HepG2 (cell line): ENCODE measurements at regions not wholly inside any gene's neighbourhood (a gene's known extent, or its start where the extent isn't known, plus 50 kb on each side); places are given as distances from the start of the nearest gene placed in this dataset.

Source experiments
- ATAC-seq: fragments of 200-7000 bp; cut with Tn5 transposase; 3 replicates; pipeline ENCODE4 v1.9.1; 2020; ENCODE audit warnings: mild to moderate bottlenecking, moderate library complexity
- BruUV-seq: library from RNA; stranded (reverse); fragments of 400-500 nt; replicated peaks from 2 replicates; lab custom pipeline; 2021; lab: Mats Ljungman, UMichigan
- CTCF ChIA-PET: fragments of 300-600 bp; formaldehyde crosslinking; extraction: SDS; loops from one replicate; lab custom pipeline; 2021; ENCODE audit warnings: low total read pairs, inconsistent platforms, low intra/inter-chr PET ratio; lab: Yijun Ruan, JAX
- POLR2A ChIA-PET: fragments of 350-600 bp; sonication (Branson Sonifier 250); formaldehyde crosslinking; loops from one replicate; lab custom pipeline; 2020; ENCODE audit warnings: antibody characterized with exemption, inconsistent platforms; lab: Yijun Ruan, JAX
- DNase-seq: peaks from one replicate; pipeline ENCODE4 v3.0.0-alpha.2; 2015; ENCODE audit warnings: low spot score
- FAIRE-seq: peaks from 3 replicates; lab custom pipeline; 2011; peaks lifted over from hg19 to GRCh38; lab: Jason Lieb, UNC
- H2AFZ ChIP-seq: one replicate; pipeline ENCODE4 v1.6.1; 2011; ENCODE audit warnings: low read length, inconsistent platforms
- H3K27ac ChIP-seq: fragments of 300-600 bp; 3 replicates; pipeline ENCODE4 v1.8.0; 2011; ENCODE audit warnings: mixed run types, mild to moderate bottlenecking, mixed read lengths, low read length, inconsistent platforms; ENCODE audit not compliant: insufficient read depth; ENCODE audit errors: extremely low read length
- H3K27me3 ChIP-seq, 2 experiments: fragments of 200-600 bp in 1 of 2; 2 replicates in 1 of 2; 3 replicates in 1 of 2; pipeline versions ENCODE4 v1.6.0 to v1.8.0; 2011; ENCODE audit warnings: low read length in 2 of 2, mild to moderate bottlenecking in 2 of 2, moderate library complexity in 2 of 2, inconsistent platforms in 1 of 2; ENCODE audit not compliant: insufficient read depth in 2 of 2, control insufficient read depth in 1 of 2
- H3K36me3 ChIP-seq, 2 experiments: fragments of 200-600 bp in 1 of 2; replicated peaks in 1 of 2; 2 replicates in 1 of 2; 3 replicates in 1 of 2; pipeline versions ENCODE4 v1.5.1 to v1.8.0; 2011; ENCODE audit warnings: low read length in 2 of 2, inconsistent platforms in 1 of 2; ENCODE audit not compliant: insufficient read depth in 2 of 2, control insufficient read depth in 1 of 2
- H3K4me1 ChIP-seq: 2 replicates; pipeline ENCODE4 v1.5.1; 2012; ENCODE audit warnings: low read length, inconsistent platforms; ENCODE audit not compliant: insufficient read depth
- H3K4me2 ChIP-seq: 2 replicates; pipeline ENCODE4 v1.6.0; 2011; ENCODE audit warnings: low read depth, low read length, inconsistent platforms
- H3K4me3 ChIP-seq, 3 experiments: fragments of 200-600 bp in 1 of 3; sonication (generic), shearing (Covaris generic) in 1 of 3; replicated peaks in 1 of 3; 2 replicates each; pipeline ENCODE4 v1.5.1; 2011 to 2016; ENCODE audit warnings: low read length in 3 of 3, inconsistent platforms in 2 of 3, low read depth in 2 of 3, mild to moderate bottlenecking in 2 of 3, control low read depth in 1 of 3, mixed read lengths in 1 of 3; ENCODE audit not compliant: insufficient read depth in 1 of 3
- H3K79me2 ChIP-seq: one replicate; pipeline ENCODE4 v1.6.1; 2011; ENCODE audit warnings: low read length, inconsistent platforms; ENCODE audit not compliant: insufficient read depth
- H3K9ac ChIP-seq: 2 replicates; pipeline ENCODE4 v1.6.0; 2011; ENCODE audit warnings: mild to moderate bottlenecking, low read depth, low read length, inconsistent platforms; ENCODE audit not compliant: insufficient read depth
- H3K9me3 ChIP-seq: 2 replicates; pipeline ENCODE4 v1.5.1; 2012; ENCODE audit warnings: mild to moderate bottlenecking, low read length
- H4K20me1 ChIP-seq: 2 replicates; pipeline ENCODE4 v1.6.0; 2011; ENCODE audit warnings: inconsistent platforms, mild to moderate bottlenecking, low read length, moderate library complexity; ENCODE audit not compliant: insufficient read depth
- ATF6 ChIP-seq: sonication (generic); formaldehyde crosslinking; conservative IDR thresholded peaks from 2 replicates; pipeline ENCODE4 v1.4.0; 2020; ENCODE audit warnings: missing genetic modification reagents
- DPF2 ChIP-seq: sonication (generic); formaldehyde crosslinking; IDR thresholded peaks from 2 replicates; pipeline ENCODE4 v1.4.0; 2020; ENCODE audit warnings: mild to moderate bottlenecking, low read depth, missing genetic modification reagents, borderline replicate concordance
- HOXA5 ChIP-seq: sonication (generic); formaldehyde crosslinking; IDR thresholded peaks from 2 replicates; pipeline ENCODE4 v1.4.0; 2020; ENCODE audit warnings: missing genetic modification reagents
- MAF1 ChIP-seq: sonication (generic); formaldehyde crosslinking; IDR thresholded peaks from 2 replicates; pipeline ENCODE4 v1.5.0; 2020; ENCODE audit warnings: missing genetic modification reagents, borderline replicate concordance
- PITX1 ChIP-seq: sonication (generic); formaldehyde crosslinking; IDR thresholded peaks from 2 replicates; pipeline ENCODE4 v1.5.1; 2020; ENCODE audit warnings: mild to moderate bottlenecking, missing genetic modification reagents
- SNRNP70 ChIP-seq: fragments of 200-400 bp; formaldehyde crosslinking; IDR thresholded peaks from 2 replicates; pipeline ENCODE4 v1.6.1; 2017; ENCODE audit warnings: mild to moderate bottlenecking, low read depth, low read length, moderate library complexity
- TBP ChIP-seq: sonication (generic); formaldehyde crosslinking; IDR thresholded peaks from 2 replicates; pipeline ENCODE4 v1.5.0; 2020; ENCODE audit warnings: missing genetic modification reagents
- TP53 ChIP-seq: sonication (generic); formaldehyde crosslinking; conservative IDR thresholded peaks from 2 replicates; pipeline ENCODE4 v1.4.0; 2020; ENCODE audit warnings: missing genetic modification reagents
- ZBTB46 ChIP-seq: sonication (generic); formaldehyde crosslinking; IDR thresholded peaks from 2 replicates; pipeline ENCODE4 v1.4.0; 2020; ENCODE audit warnings: mild to moderate bottlenecking, missing genetic modification reagents, borderline replicate concordance
- ZNF225 ChIP-seq: sonication (generic); formaldehyde crosslinking; IDR thresholded peaks from 2 replicates; pipeline ENCODE4 v1.4.0; 2020; ENCODE audit warnings: mild to moderate bottlenecking, missing genetic modification reagents
- ZNF512 ChIP-seq: sonication (generic); formaldehyde crosslinking; IDR thresholded peaks from 2 replicates; pipeline ENCODE4 v1.4.0; 2020; ENCODE audit warnings: mild to moderate bottlenecking, missing genetic modification reagents
- ZNF556 ChIP-seq: sonication (generic); formaldehyde crosslinking; IDR thresholded peaks from 2 replicates; pipeline ENCODE4 v1.4.0; 2020; ENCODE audit warnings: mild to moderate bottlenecking, missing genetic modification reagents, borderline replicate concordance
- ZNF589 ChIP-seq: sonication (generic); formaldehyde crosslinking; conservative IDR thresholded peaks from 2 replicates; pipeline ENCODE4 v1.8.0; 2022; ENCODE audit warnings: mild to moderate bottlenecking, moderate library complexity, missing genetic modification reagents
- ZNF660 ChIP-seq: sonication (generic); formaldehyde crosslinking; IDR thresholded peaks from 2 replicates; pipeline ENCODE4 v1.5.1; 2020; ENCODE audit warnings: mild to moderate bottlenecking, low read depth, missing genetic modification reagents, borderline replicate concordance
- ZNF740 ChIP-seq: sonication (generic); formaldehyde crosslinking; IDR thresholded peaks from 2 replicates; pipeline ENCODE4 v1.4.0; 2020; ENCODE audit warnings: missing genetic modification reagents
- ZSCAN25 ChIP-seq: sonication (generic); formaldehyde crosslinking; IDR thresholded peaks from 2 replicates; pipeline ENCODE4 v1.8.0; 2022; ENCODE audit warnings: mild to moderate bottlenecking, missing genetic modification reagents
- ZSCAN5A ChIP-seq: sonication (generic); formaldehyde crosslinking; IDR thresholded peaks from 2 replicates; pipeline ENCODE4 v1.8.0; 2022; ENCODE audit warnings: mild to moderate bottlenecking, missing genetic modification reagents, borderline replicate concordance
- WGBS: methylation state at CpG from one replicate; pipeline ENCODE4 v1.1.6; 2017; ENCODE audit warnings: low lambda C conversion rate; 5-methylcytosine and 5-hydroxymethylcytosine counted together
- in situ Hi-C: cut with HindIII; loops from 2 replicates; pipeline ENCODE4 v1.10.0; 2017; ENCODE audit warnings: low pct_unique_long_range_greater_than_20kb; ENCODE audit not compliant: extremely low pct_ligation_motif_present
- intact Hi-C: fragments of 100-400 bp; cut with micrococcal nuclease; formaldehyde crosslinking; loops from one replicate; pipeline ENCODE4 v1.10.0; 2022; ENCODE audit not compliant: unreplicated experiment

- no CpG with 5 or more reads among the region's 1 CpG for WGBS
- Histone ChIP-seq H2AFZ (no peak overlapping the region), H3K36me3 (no peaks in the 10 kb centered on the region), H3K4me1 (no peaks in the 10 kb centered on the region), H3K9ac (no peak overlapping the region), H3K9me3 (no peaks in the 10 kb centered on the region)
- CTCF ChIA-PET, result no interaction called here
- intact Hi-C loops, result no loop called here
- BruUV-seq, result no TSS peak
- in situ Hi-C loops, result no loop called here
- no peak for ATAC-seq
- TF ChIP-seq HOXA5 (no peak), PITX1 (CRISPR knock-in tag) (no peak), ZBTB46 (no peak), ZNF740 (CRISPR knock-in tag) (no peak), ZNF512 (CRISPR knock-in tag) (no peak), ZNF589 (CRISPR knock-in tag) (no peak), DPF2 (CRISPR knock-in tag) (no peak), ATF6 (no peak), ZNF225 (CRISPR knock-in tag) (no peak), ZSCAN25 (CRISPR knock-in tag) (no peak), ZNF556 (CRISPR knock-in tag) (no peak), TBP (no peak), TP53 (CRISPR knock-in tag) (no peak), ZSCAN5A (no peak), ZNF660 (CRISPR knock-in tag) (no peak), SNRNP70 (no peak), MAF1 (no peak)
- TF ChIP-seq, all 625 proteins: peak for 0
- Histone ChIP-seq H4K20me1 (no peaks in the 10 kb centered on the region), H3K27me3 (no peaks in the 10 kb centered on the region), H3K4me3 (no peak overlapping the region), H3K79me2 (no peaks in the 10 kb centered on the region), H3K4me2 (no peak overlapping the region), H3K27ac (no peak overlapping the region)
- FAIRE-seq (no peak), DNase-seq (no peak)
- POLR2A ChIA-PET, result no interaction called here
These were observed 141.1 kb upstream of the SETMAR start for GRCh38 chr3:4162096-4162495.
